ENCODE measurements at regions not wholly inside any gene's neighbourhood (a gene's known extent, or its start where the extent isn't known, plus 50 kb on each side); places are given as distances from the start of the nearest gene placed in this dataset.
"Not testable (repeated sequence)": the region's sequence is repeated elsewhere in the genome, so short reads cannot be mapped to it uniquely, and the experiment has no call there.

DNA sequence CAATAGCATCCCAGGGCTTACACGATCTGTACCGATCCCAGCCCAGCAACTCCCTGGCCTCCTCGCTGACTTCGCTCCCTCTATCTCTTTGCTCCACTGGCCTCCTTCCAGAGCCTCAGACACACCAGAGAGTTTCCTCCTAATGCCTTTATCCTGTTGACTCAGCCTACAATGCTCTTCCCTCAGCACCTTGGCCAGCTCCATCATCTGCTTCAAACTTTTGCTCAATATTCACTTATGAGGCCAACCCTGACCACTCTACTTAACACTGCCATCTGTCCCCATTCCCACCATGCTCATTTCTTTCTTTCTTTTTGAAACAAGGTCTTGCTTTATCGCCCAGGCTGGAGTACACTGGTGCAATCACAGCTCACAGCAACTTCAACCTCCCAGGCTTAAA is 180.9 kb downstream of the CEP170 start:
- not testable (repeated sequence) for DNase-seq

DNA sequence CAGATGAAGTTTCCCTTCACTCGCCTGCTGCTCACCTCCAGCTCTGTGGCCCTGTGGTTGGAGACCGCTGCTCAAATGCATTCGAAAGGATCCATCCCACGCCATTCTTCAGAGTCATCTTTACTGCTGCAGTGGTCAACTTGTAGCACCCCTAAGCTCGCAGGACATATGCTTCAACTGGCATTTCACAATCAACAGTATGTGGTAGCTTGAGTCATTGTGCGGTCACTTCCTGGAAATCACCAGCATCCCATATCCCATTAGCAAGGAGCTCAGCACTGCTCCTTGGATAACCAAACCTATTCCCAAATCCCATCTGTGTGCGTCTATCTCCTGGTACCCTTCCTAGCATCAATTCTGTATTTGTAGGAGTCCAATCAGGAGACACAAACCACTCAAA is 188.0 kb downstream of the CEP170 start:
- not testable (repeated sequence) for DNase-seq

GRCh38 chr1:243061965-243062364 is 193.1 kb downstream of the CEP170 start:
- DNase-seq, result not testable (repeated sequence)

GRCh38 chr1:243055510-243055909 is 199.6 kb downstream of the CEP170 start:
- not testable (repeated sequence) for DNase-seq

GRCh38 chr1:243055091-243055490 is 200.0 kb downstream of the CEP170 start:
- DNase-seq, result not testable (repeated sequence)

- DNase-seq, result not testable (repeated sequence)
Measured at GRCh38 chr1:243054681-243055080, 200.4 kb downstream of the CEP170 start.

DNA sequence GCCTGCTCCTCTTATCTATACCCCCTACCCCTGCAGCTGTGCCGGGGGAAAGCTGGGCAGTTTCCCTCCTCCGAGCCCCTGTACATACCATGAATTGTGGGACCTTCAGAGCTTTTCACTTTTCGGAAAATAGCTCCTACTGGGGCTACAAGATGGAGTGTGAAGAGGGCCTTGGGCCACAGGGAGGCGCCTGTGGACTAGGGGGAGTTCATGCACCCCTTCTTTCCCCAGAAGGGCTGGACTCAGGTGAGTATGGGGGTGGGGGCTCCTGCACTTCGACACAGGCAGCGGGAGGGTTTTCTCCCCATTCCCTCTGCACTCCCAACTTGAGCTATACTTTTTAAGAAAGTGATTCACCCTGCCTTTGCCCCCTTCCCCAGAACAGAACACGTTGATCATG is 202.0 kb downstream of the CEP170 start:
- DNase-seq, result not testable (repeated sequence)

DNA sequence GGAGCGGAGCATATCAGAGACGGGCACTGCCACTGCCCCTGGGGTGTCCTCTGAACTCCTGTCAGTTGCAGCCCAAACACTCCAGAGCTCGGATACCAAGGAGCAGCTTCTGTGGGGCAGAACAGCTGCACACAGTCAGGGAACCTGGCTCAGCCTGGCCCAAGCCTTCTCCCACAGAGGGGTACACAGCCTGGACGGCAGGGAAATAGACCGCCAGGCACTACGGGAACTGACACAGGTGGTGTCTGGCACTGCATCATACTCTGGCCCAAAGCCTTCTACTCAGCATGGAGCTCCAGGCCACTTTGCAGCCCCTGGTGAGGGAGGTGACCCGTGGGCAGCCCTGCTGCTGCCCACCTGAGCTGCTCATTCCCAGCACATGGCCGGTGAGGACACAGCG is 204.5 kb downstream of the CEP170 start:
- DNase-seq, result not testable (repeated sequence)

DNA sequence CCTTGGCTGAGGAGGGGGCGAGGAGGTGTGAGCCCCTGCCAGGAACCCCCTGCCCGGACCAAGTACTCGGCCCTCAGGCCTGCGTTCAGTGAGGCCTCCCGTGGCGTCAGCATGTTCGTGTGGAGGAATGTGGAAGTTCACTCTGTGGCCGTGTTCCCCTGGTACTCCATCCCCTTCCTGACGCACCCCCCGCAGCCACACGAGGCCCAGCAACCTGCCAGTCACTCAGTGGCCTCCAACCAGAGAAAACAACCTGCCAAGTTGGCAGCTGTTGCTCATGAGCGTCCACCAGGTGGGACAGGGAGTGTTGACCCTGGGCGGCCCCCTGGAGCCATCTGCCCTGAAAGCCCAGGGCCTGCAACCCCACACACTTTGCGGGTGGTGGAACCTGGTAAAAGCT is 205.4 kb downstream of the CEP170 start:
- not testable (repeated sequence) for DNase-seq

GRCh38 chr1:243021365-243021764 is 233.7 kb downstream of the CEP170 start:
- DNase-seq, result not testable (repeated sequence)

GRCh38 chr1:243019030-243019635 is 235.9 kb downstream of the CEP170 start:
- not testable (repeated sequence) for DNase-seq

DNA sequence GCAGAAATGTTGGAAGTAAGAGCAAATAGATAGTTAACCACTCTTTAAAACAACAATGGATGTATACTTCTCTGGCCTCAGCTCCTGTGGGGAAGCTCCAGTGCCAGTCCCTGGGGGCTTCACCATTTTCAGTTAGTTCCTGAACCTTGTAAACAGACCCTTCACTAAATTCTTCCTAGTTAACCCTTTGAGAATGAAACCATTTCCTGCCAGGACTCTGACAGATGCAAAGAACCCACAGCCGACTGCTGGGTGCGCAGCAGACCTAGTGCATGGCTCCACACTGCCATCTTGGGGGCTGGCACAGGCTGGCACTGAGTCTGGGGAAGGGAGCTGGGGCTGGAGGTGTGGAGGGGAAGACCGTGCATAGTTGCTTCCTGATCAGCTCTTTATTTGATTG is 244.4 kb downstream of the CEP170 start:
- DNase-seq, result not testable (repeated sequence)

DNA sequence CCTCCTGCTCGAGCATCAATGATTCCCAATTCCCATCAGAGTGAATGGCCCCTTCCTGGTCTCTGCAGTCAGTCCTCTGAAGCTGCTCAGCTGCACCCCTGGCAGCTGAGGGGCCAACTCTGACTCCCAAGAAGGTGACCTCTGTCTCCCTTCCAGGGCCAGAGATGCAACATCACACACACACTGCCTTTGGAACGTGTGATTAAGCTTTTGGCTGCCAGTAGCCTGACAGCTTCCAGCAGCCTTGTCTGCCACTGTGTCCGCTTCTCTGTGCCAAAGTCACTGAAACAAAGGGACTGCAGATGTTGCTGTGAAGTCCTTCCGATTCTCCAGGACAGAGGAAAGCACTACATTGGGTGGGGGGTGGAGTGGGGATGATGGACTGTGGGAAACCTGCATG is 254.1 kb downstream of the CEP170 start:
- not testable (repeated sequence) for DNase-seq

DNA sequence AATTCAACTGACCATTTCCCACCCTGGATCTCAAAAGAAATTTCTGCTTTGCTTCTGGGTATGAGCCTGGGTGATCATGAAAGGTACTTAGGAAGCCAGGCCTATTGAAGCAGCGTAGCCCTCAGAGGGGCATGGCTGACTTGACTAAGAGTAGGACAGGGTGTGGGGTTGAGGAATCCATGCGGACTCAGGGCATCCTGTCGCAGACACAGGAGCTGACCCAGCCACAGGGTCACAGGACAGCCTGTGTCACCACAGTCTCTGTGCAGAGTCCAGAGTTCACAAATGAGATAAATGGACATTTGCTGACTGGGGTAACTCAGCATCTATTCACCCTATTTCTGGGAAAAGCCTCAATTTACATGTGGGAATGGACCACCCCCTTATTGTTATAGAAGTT is 262.3 kb downstream of the CEP170 start:
- not testable (repeated sequence) for DNase-seq

DNA sequence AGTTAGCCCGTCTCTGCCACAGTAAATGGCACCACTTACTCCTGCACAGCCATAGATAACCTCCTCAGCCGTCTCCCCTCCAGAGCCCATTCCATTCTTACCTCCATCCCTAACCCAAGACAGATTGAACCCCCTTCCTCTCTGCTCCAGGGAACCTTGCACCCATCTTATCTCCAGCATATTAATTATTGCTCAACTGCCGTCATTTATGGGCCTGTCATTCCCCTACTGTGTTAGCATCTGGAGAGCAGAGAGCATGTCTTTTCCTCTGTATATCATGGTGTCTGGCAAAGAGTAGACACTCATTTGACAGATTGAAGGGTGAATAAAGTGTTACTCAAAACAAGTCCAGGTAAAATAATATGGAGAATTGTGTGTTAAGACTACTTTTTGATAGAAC is 270.0 kb downstream of the CEP170 start:
- not testable (repeated sequence) for DNase-seq

DNA sequence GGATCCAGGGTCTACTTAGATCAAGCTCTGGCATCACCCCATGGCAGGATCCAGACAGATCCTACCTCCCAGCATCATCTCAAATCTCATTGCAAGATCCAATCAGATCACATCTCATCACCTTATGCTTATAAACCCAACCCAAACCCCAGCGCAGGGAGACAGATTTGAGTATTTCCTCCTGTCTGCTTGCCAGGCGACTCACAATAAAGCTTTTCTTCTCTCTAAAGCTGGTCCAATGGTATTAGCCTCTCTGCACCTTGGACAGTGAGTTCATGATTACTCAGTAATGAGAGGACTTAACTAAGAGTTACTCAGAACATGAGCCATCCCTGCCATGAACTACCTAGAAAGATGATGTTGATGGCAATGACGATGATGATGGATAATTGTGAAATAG is 281.7 kb downstream of the CEP170 start:
- not testable (repeated sequence) for DNase-seq

GRCh38 chr1:242966892-242967291 is 288.2 kb downstream of the CEP170 start:
- DNase-seq, result no peak

GRCh38 chr1:242959397-242959796 is 295.7 kb downstream of the CEP170 start:
- not testable (repeated sequence) for DNase-seq

- not testable (repeated sequence) for DNase-seq
Measured at GRCh38 chr1:242954945-242955344, 300.1 kb downstream of the CEP170 start.

DNA sequence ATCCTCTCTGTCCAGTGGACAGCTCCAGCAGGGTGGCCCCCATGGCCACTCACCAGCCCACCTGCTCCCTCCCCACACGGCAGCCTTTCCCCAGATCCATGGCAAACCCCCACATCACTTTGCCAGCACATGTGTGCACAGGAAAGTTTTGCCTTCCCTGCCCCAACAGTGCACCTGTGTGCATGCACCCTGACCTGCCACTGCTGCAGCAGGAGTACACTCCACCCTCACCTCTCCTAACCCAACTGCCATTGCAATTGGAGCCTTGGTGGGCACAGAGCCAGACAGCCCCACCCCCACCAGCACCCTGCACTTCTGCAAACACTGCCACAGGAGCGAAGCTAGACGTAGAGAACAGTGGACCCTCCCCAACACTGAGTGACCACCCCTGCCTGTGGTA is 308.9 kb downstream of the CEP170 start:
- DNase-seq, result no peak

GRCh38 chr1:242936725-242937124 is 318.4 kb downstream of the CEP170 start:
- DNase-seq, result not testable (repeated sequence)

DNA sequence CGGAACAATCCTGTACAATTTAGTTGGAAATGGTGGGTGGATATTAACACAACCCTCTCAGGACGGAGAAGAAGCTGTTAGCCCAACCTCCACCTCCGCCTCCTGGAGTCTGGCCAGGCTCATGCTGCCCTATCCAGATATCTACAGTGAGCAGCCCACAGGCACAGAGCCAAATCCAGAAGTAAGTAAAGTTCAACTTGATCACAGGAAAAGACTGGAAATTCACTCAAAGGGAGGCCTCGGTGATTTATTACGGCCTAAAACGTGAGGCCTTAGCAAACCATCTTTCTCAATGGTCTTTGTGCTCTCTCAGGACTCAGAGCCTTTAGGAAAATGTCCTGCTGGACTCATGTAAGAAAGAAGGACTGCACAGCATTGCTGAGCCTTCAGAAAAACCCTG is 330.4 kb downstream of the CEP170 start:
- DNase-seq, result not testable (repeated sequence)

DNA sequence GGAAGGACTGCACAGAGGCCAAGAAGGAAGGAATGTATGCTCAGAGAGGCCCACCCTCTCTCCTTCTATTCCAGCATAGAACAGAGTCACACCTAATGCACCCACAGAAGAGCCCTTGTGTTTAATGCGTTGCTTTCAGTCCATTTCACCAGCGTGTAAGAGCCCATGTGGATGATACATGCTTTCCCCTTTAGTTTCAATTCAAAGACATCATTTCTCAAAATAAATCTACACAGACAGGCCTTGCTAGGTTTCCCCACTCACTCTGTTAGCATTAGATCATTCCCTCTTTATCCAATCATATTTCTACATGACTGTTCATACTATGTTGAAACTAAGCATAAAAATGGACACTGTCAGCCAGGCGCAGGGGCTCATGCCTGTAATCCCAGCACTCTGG is 331.5 kb downstream of the CEP170 start:
- DNase-seq, result not testable (repeated sequence)

GRCh38 chr1:242914729-242915128 is 340.4 kb downstream of the CEP170 start:
- DNase-seq, result not testable (repeated sequence)

DNA sequence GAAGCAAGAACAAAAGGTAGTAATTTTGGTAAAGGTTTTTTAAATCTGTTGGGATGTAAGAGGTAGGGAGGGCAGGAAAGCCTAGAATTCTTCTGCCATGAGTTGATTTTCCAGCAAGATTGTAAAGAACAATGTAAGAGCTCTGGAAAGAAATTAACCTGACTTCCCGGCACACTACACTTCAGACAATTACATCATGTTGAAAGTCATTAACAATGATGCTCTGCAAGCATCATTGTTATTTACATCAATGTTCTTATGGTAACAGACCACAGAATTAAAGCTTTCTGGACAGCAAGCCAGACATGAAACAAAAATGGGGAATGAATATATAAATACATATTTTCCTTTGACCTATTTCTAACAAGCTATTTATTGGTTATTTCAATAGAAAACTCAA is 342.2 kb downstream of the CEP170 start:
- DNase-seq, result not testable (repeated sequence)
